Astrocyte (in vitro differentiated cells and primary cell): ENCODE measurements at regions not wholly inside any gene's neighbourhood (a gene's known extent, or its start where the extent isn't known, plus 50 kb on each side); places are given as distances from the start of the nearest gene placed in this dataset.

Source experiments
- DNase-seq: peaks from one replicate; pipeline ENCODE4 v3.0.0-alpha.2; 2010; ENCODE audit warnings: low read depth
- FAIRE-seq: peaks from 2 replicates; lab custom pipeline; 2011; peaks lifted over from hg19 to GRCh38; lab: Jason Lieb, UNC
- H2AFZ ChIP-seq: 2 replicates; pipeline ENCODE4 v1.6.0; 2012; ENCODE audit warnings: low read depth, low read length, inconsistent platforms
- H3K27ac ChIP-seq: 2 replicates; pipeline ENCODE4 v1.5.1; 2011; ENCODE audit warnings: low read depth, low read length, inconsistent platforms
- H3K27me3 ChIP-seq: 2 replicates; pipeline ENCODE4 v1.6.0; 2011; ENCODE audit warnings: low read length, inconsistent platforms; ENCODE audit not compliant: insufficient read depth
- H3K36me3 ChIP-seq: 2 replicates; pipeline ENCODE4 v1.5.1; 2011; ENCODE audit warnings: low read length, inconsistent platforms; ENCODE audit not compliant: insufficient read depth
- H3K4me1 ChIP-seq: 2 replicates; pipeline ENCODE4 v1.5.1; 2011; ENCODE audit warnings: low read length, inconsistent platforms; ENCODE audit not compliant: insufficient read depth
- H3K4me2 ChIP-seq: 2 replicates; pipeline ENCODE4 v1.6.0; 2012; ENCODE audit warnings: low read length, inconsistent platforms
- H3K4me3 ChIP-seq: 2 replicates; pipeline ENCODE4 v1.5.1; 2011; ENCODE audit warnings: low read depth, mild to moderate bottlenecking, low read length, inconsistent platforms; ENCODE audit not compliant: insufficient read depth
- H3K79me2 ChIP-seq: 2 replicates; pipeline ENCODE4 v1.6.0; 2012; ENCODE audit warnings: mild to moderate bottlenecking, low read length, inconsistent platforms; ENCODE audit not compliant: insufficient read depth
- H3K9ac ChIP-seq: 2 replicates; pipeline ENCODE4 v1.6.0; 2012; ENCODE audit warnings: mild to moderate bottlenecking, low read length, inconsistent platforms
- H3K9me3 ChIP-seq: 2 replicates; pipeline ENCODE4 v1.5.1; 2012; ENCODE audit warnings: low read depth, mild to moderate bottlenecking, low read length, inconsistent platforms; ENCODE audit not compliant: insufficient read depth
- H4K20me1 ChIP-seq: 2 replicates; pipeline ENCODE4 v1.6.0; 2012; ENCODE audit warnings: low read length, inconsistent platforms; ENCODE audit not compliant: insufficient read depth
- H3K27ac Mint-ChIP-seq: one replicate; pipeline ENCODE4 v1.8.0; 2021; ENCODE audit warnings: mild to moderate bottlenecking, mixed read lengths; ENCODE audit not compliant: unreplicated experiment
- H3K27me3 Mint-ChIP-seq: one replicate; pipeline ENCODE4 v1.8.0; 2021; ENCODE audit warnings: low read depth, mixed read lengths; ENCODE audit not compliant: unreplicated experiment
- H3K36me3 Mint-ChIP-seq: one replicate; pipeline ENCODE4 v1.8.0; 2021; ENCODE audit warnings: low read depth, mixed read lengths; ENCODE audit not compliant: unreplicated experiment
- H3K4me1 Mint-ChIP-seq: one replicate; pipeline ENCODE4 v1.8.0; 2021; ENCODE audit warnings: low read depth, mixed read lengths; ENCODE audit not compliant: unreplicated experiment
- H3K4me3 Mint-ChIP-seq: one replicate; pipeline ENCODE4 v1.8.0; 2021; ENCODE audit warnings: mild to moderate bottlenecking, moderate library complexity, mixed read lengths; ENCODE audit not compliant: unreplicated experiment
- H3K9me3 Mint-ChIP-seq: one replicate; pipeline ENCODE4 v1.8.0; 2021; ENCODE audit warnings: mild to moderate bottlenecking, mixed read lengths; ENCODE audit not compliant: unreplicated experiment
- CTCF ChIP-seq: IDR thresholded peaks from 2 replicates; pipeline ENCODE4 v1.5.1; 2011; ENCODE audit warnings: low read depth, mild to moderate bottlenecking, inconsistent platforms, low read length, moderate library complexity; ENCODE audit not compliant: insufficient read depth
- EZH2 ChIP-seq: IDR thresholded peaks from 2 replicates; pipeline ENCODE4 v1.6.1; 2012; ENCODE audit warnings: mild to moderate bottlenecking, low read length, inconsistent platforms; ENCODE audit not compliant: insufficient read depth

GRCh38 chr10:108568824-108569223, 1354.5 kb downstream of the XPNPEP1 start:
- H3K4me3 Mint-ChIP-seq: no peak overlapping the region
- no peak overlapping the region for H3K4me3 ChIP-seq
- no peaks in the 10 kb centered on the region for H4K20me1 ChIP-seq
- no peaks in the 10 kb centered on the region for H3K36me3 ChIP-seq
- H3K9me3 Mint-ChIP-seq: no peaks in the 10 kb centered on the region
- H3K27ac ChIP-seq: no peak overlapping the region
- H2AFZ ChIP-seq: no peak overlapping the region
- no peaks in the 10 kb centered on the region for H3K9me3 ChIP-seq
- no peaks in the 10 kb centered on the region for H3K27me3 ChIP-seq
- H3K36me3 Mint-ChIP-seq: no peaks in the 10 kb centered on the region
- TF ChIP-seq CTCF (no peak), EZH2 (no peak)
- no peak overlapping the region for H3K9ac ChIP-seq
- no peak for FAIRE-seq
- H3K4me1 ChIP-seq: no peaks in the 10 kb centered on the region
- no peaks in the 10 kb centered on the region for H3K79me2 ChIP-seq
- no peak for DNase-seq
- H3K27ac Mint-ChIP-seq: no peak overlapping the region
- no peak overlapping the region for H3K4me2 ChIP-seq
- no peaks in the 10 kb centered on the region for H3K4me1 Mint-ChIP-seq
- H3K27me3 Mint-ChIP-seq: no peaks in the 10 kb centered on the region

GRCh38 chr10:108567899-108568752, 1355.2 kb downstream of the XPNPEP1 start:
- FAIRE-seq (no peak), DNase-seq (no peak)
- Histone ChIP-seq H4K20me1 (no peaks in the 10 kb centered on the region), H3K27me3 (no peaks in the 10 kb centered on the region), H3K27ac (no peak overlapping the region), H2AFZ (no peak overlapping the region), H3K4me3 (no peak overlapping the region), H3K4me1 (no peaks in the 10 kb centered on the region), H3K36me3 (no peaks in the 10 kb centered on the region), H3K9ac (no peak overlapping the region), H3K79me2 (no peaks in the 10 kb centered on the region), H3K9me3 (no peaks in the 10 kb centered on the region), H3K4me2 (no peak overlapping the region)
- TF ChIP-seq EZH2 (no peak), CTCF (no peak)
- peaks cover 1% of the 10 kb centered on the region for H3K9me3 Mint-ChIP-seq
- H3K4me1 Mint-ChIP-seq: no peaks in the 10 kb centered on the region
- H3K36me3 Mint-ChIP-seq: no peaks in the 10 kb centered on the region
- no peak overlapping the region for H3K4me3 Mint-ChIP-seq
- H3K27me3 Mint-ChIP-seq: no peaks in the 10 kb centered on the region
- no peak overlapping the region for H3K27ac Mint-ChIP-seq
